ENCODE measurements at regions not wholly inside any gene's neighbourhood (a gene's known extent, or its start where the extent isn't known, plus 50 kb on each side); places are given as distances from the start of the nearest gene placed in this dataset.
"Not testable (repeated sequence)": the region's sequence is repeated elsewhere in the genome, so short reads cannot be mapped to it uniquely, and the experiment has no call there.

GRCh38 chr1:105585791-105586190 lies 1470.7 kb upstream of the PRMT6 start:
- H3K4me3 ChIP-seq (ENCODE audit: low read depth, low read length) = no peak overlapping the region
- DNase-seq (ENCODE audit: low read depth) = no peak
- TF ChIP-seq POLR2A (IDR thresholded peaks at IDR 0.05; ENCODE audit: extremely low read depth, insufficient read length) = no peak
- TF ChIP-seq, protein P1, sequence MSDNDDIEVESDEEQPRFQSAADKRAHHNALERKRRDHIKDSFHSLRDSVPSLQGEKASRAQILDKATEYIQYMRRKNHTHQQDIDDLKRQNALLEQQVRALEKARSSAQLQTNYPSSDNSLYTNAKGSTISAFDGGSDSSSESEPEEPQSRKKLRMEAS (IDR thresholded peaks at IDR 0.05; ENCODE audit: low read depth, low read length) = no peak

GRCh38 chr1:105591681-105592080 lies 1464.8 kb upstream of the PRMT6 start:
- no peak overlapping the region for H3K4me3 ChIP-seq (ENCODE audit: low read depth, low read length)
- no peak for DNase-seq (ENCODE audit: low read depth)
- TF ChIP-seq MYC (IDR thresholded peaks at IDR 0.05; ENCODE audit: low read depth, low read length) (no peak), POLR2A (IDR thresholded peaks at IDR 0.05; ENCODE audit: extremely low read depth, insufficient read length) (no peak), CTCF (IDR thresholded peaks at IDR 0.05; ENCODE audit: low read depth, low read length) (no peak)
- TF ChIP-seq, protein P1 (IDR thresholded peaks at IDR 0.05; ENCODE audit: low read depth, low read length) = no peak

- TF ChIP-seq MYC (IDR thresholded peaks at IDR 0.05; ENCODE audit: low read depth, low read length) (no peak), POLR2A (IDR thresholded peaks at IDR 0.05; ENCODE audit: extremely low read depth, insufficient read length) (no peak), CTCF (IDR thresholded peaks at IDR 0.05; ENCODE audit: low read depth, low read length) (no peak)
- TF ChIP-seq, protein P1 (IDR thresholded peaks at IDR 0.05; ENCODE audit: low read depth, low read length) = no peak
- DNase-seq (ENCODE audit: low read depth) = peak; percentile 11
Observed at GRCh38 chr1:105608713-105609112, 1447.8 kb upstream of the PRMT6 start.

GRCh38 chr1:105626276-105626987 lies 1430.0 kb upstream of the PRMT6 start:
- TF ChIP-seq MYC (IDR thresholded peaks at IDR 0.05; ENCODE audit: low read depth, low read length) (no peak), POLR2A (IDR thresholded peaks at IDR 0.05; ENCODE audit: extremely low read depth, insufficient read length) (no peak), CTCF (IDR thresholded peaks at IDR 0.05; ENCODE audit: low read depth, low read length) (no peak)
- TF ChIP-seq, protein P1 (IDR thresholded peaks at IDR 0.05; ENCODE audit: low read depth, low read length) = no peak
- no peak overlapping the region for H3K4me3 ChIP-seq (ENCODE audit: low read depth, low read length)
- DNase-seq (ENCODE audit: low read depth) = no peak

More at GRCh38 chr1:105608713-105609112, 1447.8 kb upstream of the PRMT6 start:
- H3K4me3 ChIP-seq (ENCODE audit: low read depth, low read length) = no peak overlapping the region

DNA sequence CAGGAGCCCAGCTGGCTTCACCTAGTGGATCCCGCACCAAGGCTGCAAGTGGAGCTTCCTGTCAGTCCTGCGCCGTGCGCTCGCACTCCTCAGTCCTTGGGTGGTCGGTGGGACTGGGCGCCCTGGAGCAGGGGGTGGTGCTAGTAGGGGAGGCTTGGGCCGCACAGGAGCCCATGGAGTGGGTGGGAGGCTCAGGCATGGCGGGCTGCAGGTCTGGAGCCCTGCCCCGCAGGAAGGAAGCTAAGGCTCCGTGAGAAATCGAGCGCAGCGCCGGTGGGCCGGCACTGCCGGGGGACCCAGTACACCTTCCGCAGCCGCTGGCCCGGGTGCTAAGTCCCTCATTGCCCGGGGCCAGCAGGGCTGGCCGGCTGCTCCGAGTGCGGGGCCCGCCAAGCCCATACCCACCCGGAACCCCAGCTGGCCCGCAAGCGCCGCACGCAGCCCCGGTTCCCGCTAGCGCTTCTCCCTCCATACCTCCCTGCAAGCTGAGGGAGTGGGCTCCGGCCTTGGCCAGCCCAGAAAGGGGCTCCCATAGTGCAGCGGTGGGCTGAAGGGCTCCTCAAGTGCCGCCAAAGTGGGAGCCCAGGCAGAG lies 1425.2 kb upstream of the PRMT6 start:
- H3K4me3 ChIP-seq (ENCODE audit: low read depth, low read length); DNase-seq (ENCODE audit: low read depth): not testable (repeated sequence)

GRCh38 chr1:105632342-105633196 lies 1423.9 kb upstream of the PRMT6 start:
- no peak for DNase-seq (ENCODE audit: low read depth)
- TF ChIP-seq, protein P1 (IDR thresholded peaks at IDR 0.05; ENCODE audit: low read depth, low read length) = no peak
- TF ChIP-seq MYC (IDR thresholded peaks at IDR 0.05; ENCODE audit: low read depth, low read length) (no peak), CTCF (IDR thresholded peaks at IDR 0.05; ENCODE audit: low read depth, low read length) (no peak), POLR2A (IDR thresholded peaks at IDR 0.05; ENCODE audit: extremely low read depth, insufficient read length) (no peak)
- H3K4me3 ChIP-seq (ENCODE audit: low read depth, low read length) = no peak overlapping the region
